ENCODE measurements at regions not wholly inside any gene's neighbourhood (a gene's known extent, or its start where the extent isn't known, plus 50 kb on each side); places are given as distances from the start of the nearest gene placed in this dataset.
A peak's percentile ranks its signal among the peaks of the same experiment; 100 is the strongest.

GRCh38 chr3:30078736-30079135 lies 527.7 kb upstream of the TGFBR2 start:
- H2BK5ac ChIP-seq (ENCODE audit: low read length) = no peak overlapping the region
- no peaks in the 10 kb centered on the region for H3K27me3 ChIP-seq (ENCODE audit: insufficient read depth, low read length, poor library complexity)
- no peak overlapping the region for H3K4ac ChIP-seq (ENCODE audit: low read depth, low read length)
- no peaks in the 10 kb centered on the region for H3K36me3 ChIP-seq (ENCODE audit: control insufficient read depth, insufficient read depth, low read length)
- H3K18ac ChIP-seq (ENCODE audit: low read length) = no peak overlapping the region
- H3K79me2 ChIP-seq (ENCODE audit: control insufficient read depth, insufficient read depth, low read length) = no peaks in the 10 kb centered on the region
- no peak overlapping the region for H3K27ac ChIP-seq (ENCODE audit: low read depth, low read length)
- no peak overlapping the region for H3K4me3 ChIP-seq (ENCODE audit: low read length)
- H2BK120ac ChIP-seq (ENCODE audit: low read depth, low read length) = no peak overlapping the region
- no peak overlapping the region for H2BK15ac ChIP-seq (replicated peaks; ENCODE audit: low read depth)
- no CpG with 5 or more reads among the region's 2 CpGs for WGBS (ENCODE audit: extremely low coverage, insufficient coverage, low lambda C conversion rate)
- no peaks in the 10 kb centered on the region for H3K4me1 ChIP-seq (ENCODE audit: control insufficient read depth, low read depth, low read length)
- no peaks in the 10 kb centered on the region for H3K79me1 ChIP-seq (ENCODE audit: low read length)
- H3K4me2 ChIP-seq (ENCODE audit: low read length) = no peak overlapping the region
- no peak overlapping the region for H3K56ac ChIP-seq (ENCODE audit: low read length)
- H4K8ac ChIP-seq (ENCODE audit: low read depth, low read length) = no peak overlapping the region
- no peak overlapping the region for H3K23ac ChIP-seq (ENCODE audit: low read length)
- no peak for DNase-seq
- H4K5ac ChIP-seq (ENCODE audit: low read length) = no peak overlapping the region
- H3K9ac ChIP-seq (ENCODE audit: low read length) = no peak overlapping the region
- H2AK5ac ChIP-seq (ENCODE audit: low read length) = no peak overlapping the region

DNA sequence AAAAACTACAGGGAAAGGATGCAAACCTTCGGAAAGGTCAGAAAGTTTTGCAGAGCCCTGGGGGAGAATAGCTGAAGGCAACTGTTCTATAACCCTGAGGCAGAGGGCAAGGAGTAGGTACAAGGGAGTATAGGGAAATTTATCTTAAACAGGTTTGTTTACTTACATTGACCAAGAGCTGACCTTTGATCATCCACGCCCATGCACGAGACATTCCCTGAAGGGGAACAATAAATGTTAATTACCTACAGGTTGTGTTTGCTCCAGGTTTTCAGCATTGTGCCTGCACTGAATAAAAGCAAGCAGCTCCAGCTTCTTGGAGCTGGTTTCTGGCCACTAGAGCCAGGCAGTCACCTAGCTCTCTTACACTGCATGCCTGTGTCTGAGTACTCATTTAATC lies 524.5 kb upstream of the TGFBR2 start:
- Histone ChIP-seq H3K56ac (ENCODE audit: low read length) (no peak overlapping the region), H3K4me2 (ENCODE audit: low read length) (no peak overlapping the region), H3K36me3 (ENCODE audit: control insufficient read depth, insufficient read depth, low read length) (no peaks in the 10 kb centered on the region), H3K79me2 (ENCODE audit: control insufficient read depth, insufficient read depth, low read length) (no peaks in the 10 kb centered on the region), H2BK15ac (replicated peaks; ENCODE audit: low read depth) (peak overlapping the region; percentile 11), H2BK5ac (ENCODE audit: low read length) (no peak overlapping the region), H3K27ac (ENCODE audit: low read depth, low read length) (no peak overlapping the region), H2AK5ac (ENCODE audit: low read length) (no peak overlapping the region), H3K4me1 (ENCODE audit: control insufficient read depth, low read depth, low read length) (peaks cover 2% of the 10 kb centered on the region), H3K23ac (ENCODE audit: low read length) (no peak overlapping the region), H4K8ac (ENCODE audit: low read depth, low read length) (no peak overlapping the region), H3K18ac (ENCODE audit: low read length) (no peak overlapping the region), H3K9ac (ENCODE audit: low read length) (no peak overlapping the region), H3K4me3 (ENCODE audit: low read length) (no peak overlapping the region), H3K27me3 (ENCODE audit: insufficient read depth, low read length, poor library complexity) (no peaks in the 10 kb centered on the region), H2BK120ac (ENCODE audit: low read depth, low read length) (peak overlapping the region; percentile 54), H3K79me1 (ENCODE audit: low read length) (no peaks in the 10 kb centered on the region), H4K5ac (ENCODE audit: low read length) (no peak overlapping the region), H3K4ac (ENCODE audit: low read depth, low read length) (no peak overlapping the region)
- no peak for DNase-seq
- WGBS (ENCODE audit: extremely low coverage, insufficient coverage, low lambda C conversion rate) = no CpG with 5 or more reads among the region's 3 CpGs

GRCh38 chr3:30082652-30083051 lies 523.7 kb upstream of the TGFBR2 start:
- Histone ChIP-seq H3K27me3 (ENCODE audit: insufficient read depth, low read length, poor library complexity) (no peaks in the 10 kb centered on the region), H3K4ac (ENCODE audit: low read depth, low read length) (no peak overlapping the region), H3K36me3 (ENCODE audit: control insufficient read depth, insufficient read depth, low read length) (no peaks in the 10 kb centered on the region), H3K56ac (ENCODE audit: low read length) (no peak overlapping the region), H3K27ac (ENCODE audit: low read depth, low read length) (no peak overlapping the region), H3K4me1 (ENCODE audit: control insufficient read depth, low read depth, low read length) (peaks cover 2% of the 10 kb centered on the region), H4K8ac (ENCODE audit: low read depth, low read length) (no peak overlapping the region), H3K4me3 (ENCODE audit: low read length) (no peak overlapping the region), H2BK5ac (ENCODE audit: low read length) (no peak overlapping the region), H3K18ac (ENCODE audit: low read length) (no peak overlapping the region), H4K5ac (ENCODE audit: low read length) (no peak overlapping the region), H3K9ac (ENCODE audit: low read length) (no peak overlapping the region), H2BK120ac (ENCODE audit: low read depth, low read length) (no peak overlapping the region), H3K4me2 (ENCODE audit: low read length) (no peak overlapping the region), H2BK15ac (replicated peaks; ENCODE audit: low read depth) (no peak overlapping the region), H3K79me1 (ENCODE audit: low read length) (no peaks in the 10 kb centered on the region), H2AK5ac (ENCODE audit: low read length) (no peak overlapping the region), H3K23ac (ENCODE audit: low read length) (no peak overlapping the region), H3K79me2 (ENCODE audit: control insufficient read depth, insufficient read depth, low read length) (no peaks in the 10 kb centered on the region)
- no CpG with 5 or more reads among the region's 7 CpGs for WGBS (ENCODE audit: extremely low coverage, insufficient coverage, low lambda C conversion rate)
- DNase-seq = no peak

DNA sequence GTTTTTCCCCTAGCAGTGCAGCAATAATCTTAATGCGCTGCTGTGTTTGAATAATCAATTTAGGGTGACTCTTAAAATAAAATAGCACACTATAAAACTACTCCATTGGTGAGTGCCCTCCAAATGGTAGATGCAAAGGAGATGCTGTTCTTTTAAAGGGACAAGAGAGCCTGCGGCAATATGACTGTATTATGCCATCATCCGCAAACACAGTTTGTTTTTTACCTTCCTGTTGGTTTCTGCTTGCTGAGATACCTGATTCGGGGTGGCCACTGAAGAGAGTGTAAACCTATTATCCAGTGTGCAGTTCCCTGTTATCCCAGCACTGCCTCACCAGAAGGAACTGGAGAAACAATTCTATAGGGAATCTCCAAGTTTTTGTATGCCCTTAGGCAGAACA lies 523.1 kb upstream of the TGFBR2 start:
- H3K9ac ChIP-seq (ENCODE audit: low read length) = no peak overlapping the region
- H3K18ac ChIP-seq (ENCODE audit: low read length) = peak overlapping the region; percentile 90
- H2AK5ac ChIP-seq (ENCODE audit: low read length) = no peak overlapping the region
- no peak for DNase-seq
- no peaks in the 10 kb centered on the region for H3K79me1 ChIP-seq (ENCODE audit: low read length)
- peaks cover 2% of the 10 kb centered on the region for H3K4me1 ChIP-seq (ENCODE audit: control insufficient read depth, low read depth, low read length)
- H2BK15ac ChIP-seq (replicated peaks; ENCODE audit: low read depth) = no peak overlapping the region
- H2BK120ac ChIP-seq (ENCODE audit: low read depth, low read length) = peak overlapping the region; percentile 54
- H3K4me2 ChIP-seq (ENCODE audit: low read length) = no peak overlapping the region
- no peak overlapping the region for H4K5ac ChIP-seq (ENCODE audit: low read length)
- no peak overlapping the region for H3K23ac ChIP-seq (ENCODE audit: low read length)
- no peaks in the 10 kb centered on the region for H3K27me3 ChIP-seq (ENCODE audit: insufficient read depth, low read length, poor library complexity)
- H2BK5ac ChIP-seq (ENCODE audit: low read length) = no peak overlapping the region
- WGBS (ENCODE audit: extremely low coverage, insufficient coverage, low lambda C conversion rate) = no CpG with 5 or more reads among the region's 4 CpGs
- peak overlapping the region; percentile 43 for H3K4ac ChIP-seq (ENCODE audit: low read depth, low read length)
- H3K79me2 ChIP-seq (ENCODE audit: control insufficient read depth, insufficient read depth, low read length) = no peaks in the 10 kb centered on the region
- H3K36me3 ChIP-seq (ENCODE audit: control insufficient read depth, insufficient read depth, low read length) = no peaks in the 10 kb centered on the region
- no peak overlapping the region for H3K27ac ChIP-seq (ENCODE audit: low read depth, low read length)
- H4K8ac ChIP-seq (ENCODE audit: low read depth, low read length) = no peak overlapping the region
- no peak overlapping the region for H3K56ac ChIP-seq (ENCODE audit: low read length)
- H3K4me3 ChIP-seq (ENCODE audit: low read length) = no peak overlapping the region

DNA sequence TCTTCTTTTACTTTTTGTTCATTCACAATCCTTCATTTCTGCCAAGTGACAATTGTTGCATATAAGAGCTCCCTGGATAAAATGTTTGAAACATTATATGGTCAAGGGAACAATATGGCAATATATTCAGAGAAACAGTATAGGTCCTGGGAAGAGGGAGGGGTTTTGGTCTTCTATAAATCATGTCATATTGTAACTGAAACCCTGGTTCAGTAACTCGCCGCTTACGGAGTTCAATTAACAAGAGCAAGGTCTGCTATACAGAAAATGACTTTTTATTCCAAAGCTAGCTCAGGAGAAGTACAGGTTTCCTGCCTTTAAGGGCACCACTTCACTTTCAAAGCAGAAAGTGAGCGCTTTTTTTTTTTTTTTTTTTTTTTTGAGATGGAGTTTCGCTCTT lies 522.1 kb upstream of the TGFBR2 start:
- H2BK120ac ChIP-seq (ENCODE audit: low read depth, low read length) = peak overlapping the region; percentile 61
- DNase-seq = no peak
- H4K8ac ChIP-seq (ENCODE audit: low read depth, low read length) = no peak overlapping the region
- no peaks in the 10 kb centered on the region for H3K79me1 ChIP-seq (ENCODE audit: low read length)
- peak overlapping the region; percentile 68 for H3K18ac ChIP-seq (ENCODE audit: low read length)
- WGBS (ENCODE audit: extremely low coverage, insufficient coverage, low lambda C conversion rate) = no CpG with 5 or more reads among the region's 5 CpGs
- no peak overlapping the region for H3K23ac ChIP-seq (ENCODE audit: low read length)
- H3K36me3 ChIP-seq (ENCODE audit: control insufficient read depth, insufficient read depth, low read length) = no peaks in the 10 kb centered on the region
- no peak overlapping the region for H2BK15ac ChIP-seq (replicated peaks; ENCODE audit: low read depth)
- H3K56ac ChIP-seq (ENCODE audit: low read length) = no peak overlapping the region
- no peak overlapping the region for H2AK5ac ChIP-seq (ENCODE audit: low read length)
- H2BK5ac ChIP-seq (ENCODE audit: low read length) = no peak overlapping the region
- H3K4ac ChIP-seq (ENCODE audit: low read depth, low read length) = no peak overlapping the region
- H3K9ac ChIP-seq (ENCODE audit: low read length) = no peak overlapping the region
- H3K4me1 ChIP-seq (ENCODE audit: control insufficient read depth, low read depth, low read length) = peaks cover 2% of the 10 kb centered on the region
- H4K5ac ChIP-seq (ENCODE audit: low read length) = no peak overlapping the region
- no peak overlapping the region for H3K27ac ChIP-seq (ENCODE audit: low read depth, low read length)
- H3K4me2 ChIP-seq (ENCODE audit: low read length) = no peak overlapping the region
- no peaks in the 10 kb centered on the region for H3K79me2 ChIP-seq (ENCODE audit: control insufficient read depth, insufficient read depth, low read length)
- H3K4me3 ChIP-seq (ENCODE audit: low read length) = no peak overlapping the region
- H3K27me3 ChIP-seq (ENCODE audit: insufficient read depth, low read length, poor library complexity) = no peaks in the 10 kb centered on the region

GRCh38 chr3:30084971-30085403 lies 521.4 kb upstream of the TGFBR2 start:
- Histone ChIP-seq H3K36me3 (ENCODE audit: control insufficient read depth, insufficient read depth, low read length) (no peaks in the 10 kb centered on the region), H2BK15ac (replicated peaks; ENCODE audit: low read depth) (no peak overlapping the region), H4K8ac (ENCODE audit: low read depth, low read length) (no peak overlapping the region), H2AK5ac (ENCODE audit: low read length) (no peak overlapping the region), H3K79me1 (ENCODE audit: low read length) (no peaks in the 10 kb centered on the region), H3K4me2 (ENCODE audit: low read length) (no peak overlapping the region), H3K56ac (ENCODE audit: low read length) (peak overlapping the region; percentile 22), H2BK5ac (ENCODE audit: low read length) (no peak overlapping the region), H3K27me3 (ENCODE audit: insufficient read depth, low read length, poor library complexity) (no peaks in the 10 kb centered on the region), H3K4me3 (ENCODE audit: low read length) (no peak overlapping the region), H3K79me2 (ENCODE audit: control insufficient read depth, insufficient read depth, low read length) (no peaks in the 10 kb centered on the region), H3K4ac (ENCODE audit: low read depth, low read length) (no peak overlapping the region), H3K23ac (ENCODE audit: low read length) (no peak overlapping the region), H3K18ac (ENCODE audit: low read length) (no peak overlapping the region), H4K5ac (ENCODE audit: low read length) (no peak overlapping the region), H3K9ac (ENCODE audit: low read length) (no peak overlapping the region), H3K4me1 (ENCODE audit: control insufficient read depth, low read depth, low read length) (peaks cover 2% of the 10 kb centered on the region), H3K27ac (ENCODE audit: low read depth, low read length) (peak overlapping the region; percentile 55), H2BK120ac (ENCODE audit: low read depth, low read length) (no peak overlapping the region)
- peak; percentile 97 for DNase-seq
- WGBS (ENCODE audit: extremely low coverage, insufficient coverage, low lambda C conversion rate) = no CpG with 5 or more reads among the region's 3 CpGs

Data from mesendoderm (in vitro differentiated cells).